Natural killer cell (primary cell): ENCODE measurements at regions not wholly inside any gene's neighbourhood (a gene's known extent, or its start where the extent isn't known, plus 50 kb on each side); places are given as distances from the start of the nearest gene placed in this dataset.

Experiments
- ATAC-seq, 3 donors: fragments of 150-1000 bp in 2 of 3; fragments of 200-7000 bp in 1 of 3; cut with Tn5 transposase; 1 replicate in 1 of 3; 2 replicates in 2 of 3; pipeline ENCODE4 v1.10.0; 2021; ENCODE audit warnings: mild to moderate bottlenecking in 2 of 3, moderate library complexity in 2 of 3
- DNase-seq, 2 donors: peaks; one replicate each; pipeline versions ENCODE4 v3.0.0 to v3.0.0-alpha.2; 2013 to 2021; ENCODE audit warnings: mixed read lengths in 1 of 2
- H3K27ac ChIP-seq: one replicate; pipeline ENCODE4 v1.5.1; 2013; ENCODE audit warnings: mild to moderate bottlenecking, low read length
- H3K27me3 ChIP-seq: one replicate; pipeline ENCODE4 v1.6.1; 2013; ENCODE audit warnings: low read length; ENCODE audit not compliant: control insufficient read depth, insufficient read depth
- H3K36me3 ChIP-seq: one replicate; pipeline ENCODE4 v1.6.1; 2013; ENCODE audit warnings: low read length; ENCODE audit not compliant: control insufficient read depth, insufficient read depth
- H3K4me1 ChIP-seq: one replicate; pipeline ENCODE4 v1.6.1; 2013; ENCODE audit warnings: low read length; ENCODE audit not compliant: control insufficient read depth, insufficient read depth
- H3K4me3 ChIP-seq: one replicate; pipeline ENCODE4 v1.5.1; 2013; ENCODE audit warnings: low read length
- H3K9me3 ChIP-seq: one replicate; pipeline ENCODE4 v1.6.1; 2013; ENCODE audit warnings: low read length; ENCODE audit not compliant: control insufficient read depth, insufficient read depth
- H3K27ac Mint-ChIP-seq, 2 donors: one replicate each; pipeline ENCODE4 v1.8.0; 2022; ENCODE audit warnings: mild to moderate bottlenecking in 2 of 2, mixed read lengths in 2 of 2, moderate library complexity in 1 of 2
- H3K27me3 Mint-ChIP-seq, 2 donors: one replicate each; pipeline ENCODE4 v1.8.0; 2022; ENCODE audit warnings: low read depth in 2 of 2, mixed read lengths in 2 of 2
- H3K36me3 Mint-ChIP-seq: one replicate; pipeline ENCODE4 v1.8.0; 2022; ENCODE audit warnings: mixed read lengths
- H3K4me1 Mint-ChIP-seq, 2 donors: one replicate each; pipeline ENCODE4 v1.8.0; 2022; ENCODE audit warnings: mixed read lengths in 2 of 2
- H3K4me3 Mint-ChIP-seq: one replicate; pipeline ENCODE4 v1.8.0; 2022; ENCODE audit warnings: mild to moderate bottlenecking, moderate library complexity, mixed read lengths
- H3K9me3 Mint-ChIP-seq, 2 donors: one replicate each; pipeline ENCODE4 v1.8.0; 2022; ENCODE audit warnings: mixed read lengths in 2 of 2
- WGBS: methylation state at CpG from one replicate; pipeline ENCODE4 v1.1.7; 2013; ENCODE audit warnings: missing lambda C conversion rate; ENCODE audit not compliant: insufficient coverage; 5-methylcytosine and 5-hydroxymethylcytosine counted together
- intact Hi-C: fragments of 100-400 bp; cut with micrococcal nuclease; formaldehyde crosslinking; loops from one replicate; pipeline ENCODE4 v1.14.2; 2022
- TF ChIP-seq, protein P1 (sequence below): fragments of 200-600 bp; IDR thresholded peaks from one replicate; pipeline ENCODE4 v1.8.0; 2022; ENCODE audit warnings: antibody characterized with exemption

DNA sequence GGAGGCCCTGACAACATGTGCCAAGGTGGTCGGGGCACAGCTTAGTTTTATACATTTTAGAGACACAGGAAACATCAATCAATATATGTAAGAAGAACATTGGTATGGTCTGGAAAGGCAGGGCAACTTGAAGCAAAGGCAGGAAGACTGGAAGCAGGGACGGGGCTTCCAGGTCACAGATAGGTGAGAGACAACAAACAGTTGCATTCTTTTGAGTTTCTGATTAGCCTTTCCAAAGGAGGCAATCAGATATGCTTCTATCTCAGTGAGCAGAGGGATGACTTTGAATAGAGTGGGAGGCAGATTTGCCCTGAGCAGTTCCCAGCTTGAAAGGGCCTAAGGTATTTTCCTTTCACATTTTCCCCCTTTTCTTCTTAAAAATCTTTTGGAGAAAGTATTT is 311.0 kb upstream of the RGS17 start:
- no peak overlapping the region for H3K27ac ChIP-seq
- WGBS: 17% methylated on average over 1 of the region's 2 CpGs

DNA sequence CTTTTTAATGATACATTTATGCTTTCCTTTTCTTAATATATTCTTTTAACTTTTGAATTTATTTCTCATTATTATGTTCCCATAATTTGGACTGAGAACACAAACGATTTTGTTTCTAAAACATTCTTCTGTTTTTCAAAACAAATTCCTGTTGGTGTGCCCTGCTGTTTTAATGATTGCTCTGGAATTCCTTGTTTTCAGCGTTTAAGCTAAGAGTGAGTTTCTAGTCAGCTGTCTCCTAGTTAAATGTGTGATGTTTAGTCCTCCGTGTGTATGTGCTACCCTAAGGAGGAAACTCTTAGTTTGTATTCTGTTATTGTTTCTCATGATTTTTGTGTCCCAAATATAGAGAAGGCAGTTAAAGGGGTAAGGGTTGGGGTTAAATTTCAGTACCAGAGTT is 306.1 kb upstream of the RGS17 start:
- H3K4me1 Mint-ChIP-seq: no peaks in the 10 kb centered on the region
- no peaks in the 10 kb centered on the region for H3K36me3 Mint-ChIP-seq
- TF ChIP-seq, protein P1, sequence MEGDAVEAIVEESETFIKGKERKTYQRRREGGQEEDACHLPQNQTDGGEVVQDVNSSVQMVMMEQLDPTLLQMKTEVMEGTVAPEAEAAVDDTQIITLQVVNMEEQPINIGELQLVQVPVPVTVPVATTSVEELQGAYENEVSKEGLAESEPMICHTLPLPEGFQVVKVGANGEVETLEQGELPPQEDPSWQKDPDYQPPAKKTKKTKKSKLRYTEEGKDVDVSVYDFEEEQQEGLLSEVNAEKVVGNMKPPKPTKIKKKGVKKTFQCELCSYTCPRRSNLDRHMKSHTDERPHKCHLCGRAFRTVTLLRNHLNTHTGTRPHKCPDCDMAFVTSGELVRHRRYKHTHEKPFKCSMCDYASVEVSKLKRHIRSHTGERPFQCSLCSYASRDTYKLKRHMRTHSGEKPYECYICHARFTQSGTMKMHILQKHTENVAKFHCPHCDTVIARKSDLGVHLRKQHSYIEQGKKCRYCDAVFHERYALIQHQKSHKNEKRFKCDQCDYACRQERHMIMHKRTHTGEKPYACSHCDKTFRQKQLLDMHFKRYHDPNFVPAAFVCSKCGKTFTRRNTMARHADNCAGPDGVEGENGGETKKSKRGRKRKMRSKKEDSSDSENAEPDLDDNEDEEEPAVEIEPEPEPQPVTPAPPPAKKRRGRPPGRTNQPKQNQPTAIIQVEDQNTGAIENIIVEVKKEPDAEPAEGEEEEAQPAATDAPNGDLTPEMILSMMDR: no peak
- H3K4me3 Mint-ChIP-seq: no peak overlapping the region
- Histone ChIP-seq H3K4me3 (no peak overlapping the region), H3K4me1 (no peaks in the 10 kb centered on the region), H3K36me3 (no peaks in the 10 kb centered on the region), H3K9me3 (no peaks in the 10 kb centered on the region), H3K27ac (no peak overlapping the region), H3K27me3 (no peaks in the 10 kb centered on the region)
- H3K27me3 Mint-ChIP-seq: no peaks in the 10 kb centered on the region
- WGBS: 32% methylated on average over 3 of the region's 3 CpGs
- DNase-seq: no peak
- ATAC-seq: no peak
- intact Hi-C loops: no loop called here
- H3K9me3 Mint-ChIP-seq: peaks cover 4 to 6% of the 10 kb centered on the region in 2 donors
- no peak overlapping the region for H3K27ac Mint-ChIP-seq

More for the DNA sequence above, 311.0 kb upstream of the RGS17 start:
- intact Hi-C loops: no loop called here
- Histone ChIP-seq H3K27me3 (no peaks in the 10 kb centered on the region), H3K4me3 (no peak overlapping the region), H3K4me1 (no peaks in the 10 kb centered on the region), H3K36me3 (no peaks in the 10 kb centered on the region), H3K9me3 (no peaks in the 10 kb centered on the region)
- Mint-ChIP-seq H3K9me3 (peaks cover 3% of the 10 kb centered on the region in 2 donors), H3K36me3 (no peaks in the 10 kb centered on the region), H3K27ac (no peak overlapping the region), H3K4me3 (no peak overlapping the region), H3K4me1 (no peaks in the 10 kb centered on the region), H3K27me3 (no peaks in the 10 kb centered on the region)
- TF ChIP-seq, protein P1: no peak
- DNase-seq (no peak), ATAC-seq (no peak)

DNA sequence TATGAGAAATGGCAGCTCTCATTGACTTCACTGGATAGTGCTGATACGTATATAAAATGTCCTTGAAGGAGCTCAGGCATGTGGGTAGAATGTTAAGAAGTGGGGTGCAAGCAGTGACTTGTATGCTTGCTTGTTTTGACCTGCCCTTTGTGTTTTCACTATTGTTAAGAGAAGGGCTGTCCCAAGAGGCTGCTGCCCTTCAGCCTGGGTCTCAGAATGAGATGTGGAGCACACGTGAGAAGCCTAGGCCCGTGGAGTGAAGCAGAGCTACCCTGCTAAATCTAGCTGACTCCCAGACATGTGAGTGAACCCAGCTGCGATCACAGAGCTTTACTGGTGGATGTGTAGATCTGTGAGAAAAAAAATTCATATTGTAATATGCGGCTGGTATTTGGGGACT is 305.3 kb upstream of the RGS17 start:
- Mint-ChIP-seq H3K9me3 (peaks cover 2 to 8% of the 10 kb centered on the region in 2 donors), H3K27me3 (no peaks in the 10 kb centered on the region), H3K27ac (no peak overlapping the region), H3K36me3 (no peaks in the 10 kb centered on the region), H3K4me1 (no peaks in the 10 kb centered on the region), H3K4me3 (no peak overlapping the region)
- TF ChIP-seq, protein P1: no peak
- Histone ChIP-seq H3K27me3 (no peaks in the 10 kb centered on the region), H3K36me3 (no peaks in the 10 kb centered on the region), H3K4me3 (no peak overlapping the region), H3K27ac (no peak overlapping the region), H3K9me3 (no peaks in the 10 kb centered on the region), H3K4me1 (no peaks in the 10 kb centered on the region)
- WGBS: 66% methylated on average over 4 of the region's 5 CpGs
- DNase-seq: no peak
- intact Hi-C loops: no loop called here
- no peak for ATAC-seq

DNA sequence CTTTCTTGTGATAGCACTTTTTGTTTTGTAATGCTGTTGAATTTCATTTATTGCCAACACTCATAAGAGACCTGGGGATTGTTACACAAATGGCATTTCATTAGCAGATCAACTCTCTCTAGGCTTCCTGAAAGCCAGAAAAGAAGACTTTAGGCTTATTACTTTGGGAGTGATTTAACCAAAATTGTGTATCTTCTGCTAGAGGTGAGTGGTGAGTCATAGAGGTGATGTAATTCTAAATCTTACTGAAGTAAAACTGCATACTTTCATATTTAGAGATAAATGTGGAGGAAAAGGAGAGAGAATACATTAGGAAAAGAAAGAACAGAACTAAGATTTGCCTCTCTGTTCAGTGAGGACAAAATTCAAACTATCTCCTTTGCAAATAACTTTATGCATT is 304.7 kb upstream of the RGS17 start:
- intact Hi-C loops: no loop called here
- Histone ChIP-seq H3K4me3 (no peak overlapping the region), H3K36me3 (no peaks in the 10 kb centered on the region), H3K27me3 (no peaks in the 10 kb centered on the region), H3K4me1 (no peaks in the 10 kb centered on the region), H3K9me3 (no peaks in the 10 kb centered on the region), H3K27ac (no peak overlapping the region)
- H3K9me3 Mint-ChIP-seq: peaks cover 2 to 8% of the 10 kb centered on the region in 2 donors
- H3K27me3 Mint-ChIP-seq: no peaks in the 10 kb centered on the region
- ATAC-seq: no peak
- no peak overlapping the region for H3K4me3 Mint-ChIP-seq
- no peaks in the 10 kb centered on the region for H3K4me1 Mint-ChIP-seq
- DNase-seq: no peak
- TF ChIP-seq, protein P1: no peak
- H3K27ac Mint-ChIP-seq: no peak overlapping the region
- H3K36me3 Mint-ChIP-seq: no peaks in the 10 kb centered on the region
